Liver (tissue), 3 donors: ENCODE measurements at regions not wholly inside any gene's neighbourhood (a gene's known extent, or its start where the extent isn't known, plus 50 kb on each side); places are given as distances from the start of the nearest gene placed in this dataset.

Experiments
- GABPA ChIP-seq, 2 donors: IDR thresholded peaks in 1 of 2; conservative IDR thresholded peaks in 1 of 2; 2 replicates each; pipeline ENCODE4 v1.6.1; 2016; ENCODE audit warnings: antibody characterized with exemption in 2 of 2, mild to moderate bottlenecking in 1 of 2, moderate library complexity in 1 of 2
- SP1 ChIP-seq: IDR thresholded peaks from 2 replicates; pipeline ENCODE4 v1.6.1; 2018; ENCODE audit warnings: antibody characterized with exemption, mild to moderate bottlenecking
- TF ChIP-seq, protein P1 (sequence below): fragments of 150-350 bp; IDR thresholded peaks from 2 replicates; pipeline ENCODE4 v1.5.1; 2017; ENCODE audit warnings: improper control_type of control experiment, low read depth, low read length; ENCODE audit not compliant: missing input control
- TF ChIP-seq, protein P2 (sequence below): IDR thresholded peaks from 2 replicates; pipeline ENCODE4 v1.6.1; 2016; ENCODE audit warnings: antibody characterized with exemption
- donor health status: healthy.
- donor health status: healthy.

DNA sequence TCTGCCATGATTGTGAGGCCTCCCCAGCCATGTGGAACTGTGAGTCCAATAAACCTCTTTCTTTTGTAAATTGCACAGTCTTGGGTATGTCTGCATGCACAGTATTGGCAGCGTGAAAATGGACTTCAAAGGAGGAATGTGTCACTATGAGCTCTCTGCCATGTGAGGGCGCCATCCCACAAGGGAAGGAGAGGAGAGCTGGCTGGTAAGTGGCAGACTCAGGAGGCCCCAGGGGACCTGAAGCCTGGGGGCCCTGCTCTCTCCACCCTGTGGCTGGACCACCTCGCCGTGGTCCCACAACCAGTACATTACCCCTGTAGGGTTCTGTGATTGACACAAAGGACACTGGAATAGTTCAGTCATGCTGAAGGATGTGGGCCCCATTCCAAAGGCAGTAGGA, 122.1 kb downstream of the RPIA start:
- TF ChIP-seq, protein P1, sequence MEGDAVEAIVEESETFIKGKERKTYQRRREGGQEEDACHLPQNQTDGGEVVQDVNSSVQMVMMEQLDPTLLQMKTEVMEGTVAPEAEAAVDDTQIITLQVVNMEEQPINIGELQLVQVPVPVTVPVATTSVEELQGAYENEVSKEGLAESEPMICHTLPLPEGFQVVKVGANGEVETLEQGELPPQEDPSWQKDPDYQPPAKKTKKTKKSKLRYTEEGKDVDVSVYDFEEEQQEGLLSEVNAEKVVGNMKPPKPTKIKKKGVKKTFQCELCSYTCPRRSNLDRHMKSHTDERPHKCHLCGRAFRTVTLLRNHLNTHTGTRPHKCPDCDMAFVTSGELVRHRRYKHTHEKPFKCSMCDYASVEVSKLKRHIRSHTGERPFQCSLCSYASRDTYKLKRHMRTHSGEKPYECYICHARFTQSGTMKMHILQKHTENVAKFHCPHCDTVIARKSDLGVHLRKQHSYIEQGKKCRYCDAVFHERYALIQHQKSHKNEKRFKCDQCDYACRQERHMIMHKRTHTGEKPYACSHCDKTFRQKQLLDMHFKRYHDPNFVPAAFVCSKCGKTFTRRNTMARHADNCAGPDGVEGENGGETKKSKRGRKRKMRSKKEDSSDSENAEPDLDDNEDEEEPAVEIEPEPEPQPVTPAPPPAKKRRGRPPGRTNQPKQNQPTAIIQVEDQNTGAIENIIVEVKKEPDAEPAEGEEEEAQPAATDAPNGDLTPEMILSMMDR, result no peak
- TF ChIP-seq, protein P2, sequence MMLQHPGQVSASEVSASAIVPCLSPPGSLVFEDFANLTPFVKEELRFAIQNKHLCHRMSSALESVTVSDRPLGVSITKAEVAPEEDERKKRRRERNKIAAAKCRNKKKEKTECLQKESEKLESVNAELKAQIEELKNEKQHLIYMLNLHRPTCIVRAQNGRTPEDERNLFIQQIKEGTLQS, result no peak
- TF ChIP-seq GABPA (IDR thresholded peaks at IDR 0.05 in 1 of 2, conservative IDR thresholded peaks at IDR 0.05 in 1 of 2) (no peak), SP1 (no peak)
